ENCODE measurements at regions not wholly inside any gene's neighbourhood (a gene's known extent, or its start where the extent isn't known, plus 50 kb on each side); places are given as distances from the start of the nearest gene placed in this dataset.

GRCh38 chr4:136198358-136198757, 1333.9 kb downstream of the PCDH18 start:
- no peak for TF ChIP-seq POLR2A (IDR thresholded peaks at IDR 0.05)
- TF ChIP-seq, protein P1, sequence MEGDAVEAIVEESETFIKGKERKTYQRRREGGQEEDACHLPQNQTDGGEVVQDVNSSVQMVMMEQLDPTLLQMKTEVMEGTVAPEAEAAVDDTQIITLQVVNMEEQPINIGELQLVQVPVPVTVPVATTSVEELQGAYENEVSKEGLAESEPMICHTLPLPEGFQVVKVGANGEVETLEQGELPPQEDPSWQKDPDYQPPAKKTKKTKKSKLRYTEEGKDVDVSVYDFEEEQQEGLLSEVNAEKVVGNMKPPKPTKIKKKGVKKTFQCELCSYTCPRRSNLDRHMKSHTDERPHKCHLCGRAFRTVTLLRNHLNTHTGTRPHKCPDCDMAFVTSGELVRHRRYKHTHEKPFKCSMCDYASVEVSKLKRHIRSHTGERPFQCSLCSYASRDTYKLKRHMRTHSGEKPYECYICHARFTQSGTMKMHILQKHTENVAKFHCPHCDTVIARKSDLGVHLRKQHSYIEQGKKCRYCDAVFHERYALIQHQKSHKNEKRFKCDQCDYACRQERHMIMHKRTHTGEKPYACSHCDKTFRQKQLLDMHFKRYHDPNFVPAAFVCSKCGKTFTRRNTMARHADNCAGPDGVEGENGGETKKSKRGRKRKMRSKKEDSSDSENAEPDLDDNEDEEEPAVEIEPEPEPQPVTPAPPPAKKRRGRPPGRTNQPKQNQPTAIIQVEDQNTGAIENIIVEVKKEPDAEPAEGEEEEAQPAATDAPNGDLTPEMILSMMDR (IDR thresholded peaks at IDR 0.05) = no peak
